ENCODE measurements at regions not wholly inside any gene's neighbourhood (a gene's known extent, or its start where the extent isn't known, plus 50 kb on each side); places are given as distances from the start of the nearest gene placed in this dataset.
"Not testable (repeated sequence)": the region's sequence is repeated elsewhere in the genome, so short reads cannot be mapped to it uniquely, and the experiment has no call there.

DNA sequence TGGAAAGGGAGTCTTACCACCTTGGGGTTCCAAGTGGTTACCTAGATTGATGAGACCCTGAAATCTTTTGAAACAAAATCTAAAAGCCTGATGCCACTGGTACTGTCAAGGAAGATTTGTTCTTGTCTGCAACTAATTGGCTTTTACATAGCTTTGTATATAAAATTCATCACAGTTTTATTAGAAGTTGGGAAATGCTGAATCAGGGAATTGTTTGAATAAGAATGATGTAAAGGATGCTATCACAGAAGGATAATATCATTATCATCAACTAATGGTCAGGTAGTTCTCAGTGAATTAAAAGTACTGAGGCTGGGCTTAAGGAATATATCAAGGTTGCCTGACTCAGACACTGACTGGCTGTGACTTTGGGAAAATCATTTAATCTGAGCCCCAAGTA, 248.3 kb upstream of the STXBP6 start:
- no peak for DNase-seq (ENCODE audit: low spot score)
- Mint-ChIP-seq H3K36me3 (ENCODE audit: low read depth) (no peaks in the 10 kb centered on the region), H3K4me3 (no peak overlapping the region)

DNA sequence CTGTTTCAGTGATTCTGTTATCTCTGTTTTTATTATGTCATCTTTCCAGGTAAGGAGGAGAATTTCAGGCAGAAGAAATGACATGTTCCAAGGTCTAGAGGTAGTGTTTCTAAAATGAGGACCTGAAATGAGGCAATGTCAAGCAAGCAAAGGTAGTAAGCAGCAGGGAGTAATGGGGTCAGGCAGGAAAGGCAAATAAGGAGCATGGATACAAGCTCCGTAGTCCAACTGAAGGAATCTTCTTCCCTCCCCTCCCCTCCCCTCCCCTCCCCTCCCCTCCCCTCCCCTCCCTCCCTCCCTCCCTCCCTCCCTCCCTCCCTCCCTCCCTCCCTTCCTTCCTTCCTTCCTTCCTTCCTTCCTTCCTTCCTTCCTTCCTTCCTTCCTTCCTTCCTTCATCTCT, 240.2 kb upstream of the STXBP6 start:
- not testable (repeated sequence) for H3K36me3 Mint-ChIP-seq (ENCODE audit: low read depth); H3K27ac Mint-ChIP-seq; DNase-seq (ENCODE audit: low spot score); H3K9me3 Mint-ChIP-seq; H3K4me1 Mint-ChIP-seq (ENCODE audit: low read depth); H3K4me3 Mint-ChIP-seq; H3K27me3 Mint-ChIP-seq (ENCODE audit: low read depth)

More for the DNA sequence above, 248.3 kb upstream of the STXBP6 start:
- Mint-ChIP-seq H3K4me1 (ENCODE audit: low read depth) (no peaks in the 10 kb centered on the region), H3K27me3 (ENCODE audit: low read depth) (no peaks in the 10 kb centered on the region), H3K27ac (no peak overlapping the region), H3K9me3 (no peaks in the 10 kb centered on the region)

DNA sequence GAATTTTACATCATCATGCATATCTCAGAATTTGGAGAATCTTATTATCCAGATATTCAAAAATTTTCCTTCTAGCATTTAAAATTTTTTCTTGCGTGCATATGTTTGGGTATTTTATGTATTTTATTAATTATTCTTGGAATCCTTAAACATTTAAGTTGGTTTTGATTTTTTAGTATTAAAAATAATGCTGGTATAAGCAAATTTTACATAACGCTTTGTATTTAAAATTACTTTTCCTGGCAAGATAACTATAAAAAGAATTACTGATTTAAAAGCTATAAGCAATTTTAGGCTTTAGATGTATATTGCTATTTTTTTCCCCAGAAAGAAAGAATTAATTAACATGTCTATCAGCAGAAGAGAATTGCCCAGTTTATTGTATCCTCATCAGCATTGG, 224.6 kb upstream of the STXBP6 start:
- no peaks in the 10 kb centered on the region for H3K4me1 Mint-ChIP-seq (ENCODE audit: low read depth)

DNA sequence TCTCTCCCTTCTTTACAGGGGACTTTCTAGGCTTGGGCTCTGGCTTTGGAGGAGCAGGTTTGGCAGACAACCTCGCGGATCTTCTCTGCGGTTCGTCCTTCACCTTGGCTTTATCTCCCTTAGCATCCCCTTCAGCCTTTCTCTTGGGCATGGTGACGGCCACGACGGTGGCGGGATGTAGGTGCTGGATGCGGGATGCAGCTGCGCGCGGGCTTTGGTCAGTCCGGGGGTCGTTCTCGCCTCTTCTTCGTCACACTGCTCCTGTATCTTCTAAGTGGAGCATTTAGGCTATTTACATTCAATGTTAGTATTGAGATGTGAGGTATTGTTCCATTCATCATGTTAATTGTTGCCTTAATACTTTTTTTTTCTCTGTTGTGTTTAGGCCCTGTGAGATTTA, 217.2 kb upstream of the STXBP6 start:
- no peaks in the 10 kb centered on the region for H3K4me1 Mint-ChIP-seq (ENCODE audit: low read depth)
- no peak overlapping the region for H3K27ac Mint-ChIP-seq
- no peak for DNase-seq (ENCODE audit: low spot score)
- H3K36me3 Mint-ChIP-seq (ENCODE audit: low read depth) = no peaks in the 10 kb centered on the region
- no peaks in the 10 kb centered on the region for H3K9me3 Mint-ChIP-seq
- no peaks in the 10 kb centered on the region for H3K27me3 Mint-ChIP-seq (ENCODE audit: low read depth)
- H3K4me3 Mint-ChIP-seq = no peak overlapping the region

More for the DNA sequence above, 224.6 kb upstream of the STXBP6 start:
- Mint-ChIP-seq H3K36me3 (ENCODE audit: low read depth) (no peaks in the 10 kb centered on the region), H3K4me3 (no peak overlapping the region), H3K27me3 (ENCODE audit: low read depth) (no peaks in the 10 kb centered on the region), H3K9me3 (no peaks in the 10 kb centered on the region), H3K27ac (no peak overlapping the region)
- DNase-seq (ENCODE audit: low spot score) = no peak

GRCh38 chr14:25259470-25259869, 209.5 kb upstream of the STXBP6 start:
- no peak for DNase-seq (ENCODE audit: low spot score)
- no peak overlapping the region for H3K27ac Mint-ChIP-seq
- no peak overlapping the region for H3K4me3 Mint-ChIP-seq
- H3K36me3 Mint-ChIP-seq (ENCODE audit: low read depth) = no peaks in the 10 kb centered on the region
- peaks cover 4% of the 10 kb centered on the region for H3K9me3 Mint-ChIP-seq
- H3K4me1 Mint-ChIP-seq (ENCODE audit: low read depth) = no peaks in the 10 kb centered on the region
- H3K27me3 Mint-ChIP-seq (ENCODE audit: low read depth) = no peaks in the 10 kb centered on the region

DNA sequence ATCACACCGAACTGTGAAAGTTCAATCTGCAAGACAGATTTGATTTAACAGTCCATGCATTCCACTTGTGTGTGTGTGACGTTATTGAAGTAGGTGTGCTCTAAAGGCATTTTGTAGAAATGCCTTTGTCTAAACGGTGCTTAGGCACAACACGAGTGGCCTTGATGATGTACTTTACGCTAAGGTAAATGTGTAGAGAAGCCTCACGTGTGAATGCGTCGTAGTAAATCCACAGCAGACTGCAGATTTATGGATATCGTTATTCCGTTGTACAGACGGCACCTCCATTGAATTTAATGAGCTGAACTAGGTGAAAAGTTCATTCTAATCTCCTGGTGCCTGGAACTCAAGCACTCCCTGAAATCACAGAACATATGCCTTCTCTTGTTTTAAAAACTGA, 202.8 kb upstream of the STXBP6 start:
- Mint-ChIP-seq H3K27ac (no peak overlapping the region), H3K4me3 (no peak overlapping the region), H3K9me3 (peaks cover 8% of the 10 kb centered on the region), H3K36me3 (ENCODE audit: low read depth) (no peaks in the 10 kb centered on the region), H3K4me1 (ENCODE audit: low read depth) (no peaks in the 10 kb centered on the region), H3K27me3 (ENCODE audit: low read depth) (no peaks in the 10 kb centered on the region)
- no peak for DNase-seq (ENCODE audit: low spot score)

DNA sequence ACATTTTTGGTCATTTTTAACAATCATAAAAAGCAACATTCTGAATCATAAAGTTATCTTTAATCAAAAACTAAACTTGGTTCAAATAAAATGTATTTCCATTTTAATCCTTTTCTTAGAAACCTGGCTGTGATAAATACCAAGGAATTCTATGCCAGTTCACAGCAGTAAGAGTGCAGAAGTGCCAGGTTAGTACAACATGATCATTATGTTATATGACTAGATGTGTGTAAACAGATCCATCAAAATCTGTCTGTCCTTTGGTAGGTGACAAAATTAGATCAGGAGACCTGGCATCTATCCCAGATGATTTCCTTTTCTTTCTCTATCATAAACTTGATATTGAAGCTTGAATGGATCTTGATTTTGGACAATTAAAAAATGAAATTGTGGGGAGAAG, 200.6 kb upstream of the STXBP6 start:
- DNase-seq (ENCODE audit: low spot score) = no peak
- no peak overlapping the region for H3K27ac Mint-ChIP-seq
- H3K9me3 Mint-ChIP-seq = peaks cover 8% of the 10 kb centered on the region
- H3K4me3 Mint-ChIP-seq = no peak overlapping the region
- no peaks in the 10 kb centered on the region for H3K27me3 Mint-ChIP-seq (ENCODE audit: low read depth)
- H3K4me1 Mint-ChIP-seq (ENCODE audit: low read depth) = no peaks in the 10 kb centered on the region
- H3K36me3 Mint-ChIP-seq (ENCODE audit: low read depth) = no peaks in the 10 kb centered on the region

- Mint-ChIP-seq H3K27me3 (ENCODE audit: low read depth) (no peaks in the 10 kb centered on the region), H3K27ac (no peak overlapping the region), H3K36me3 (ENCODE audit: low read depth) (no peaks in the 10 kb centered on the region), H3K4me3 (no peak overlapping the region), H3K4me1 (ENCODE audit: low read depth) (no peaks in the 10 kb centered on the region), H3K9me3 (no peaks in the 10 kb centered on the region)
- no peak for DNase-seq (ENCODE audit: low spot score)
Observed at GRCh38 chr14:25247609-25248008, 197.7 kb upstream of the STXBP6 start.

- H3K4me3 Mint-ChIP-seq = no peak overlapping the region
- H3K9me3 Mint-ChIP-seq = no peaks in the 10 kb centered on the region
- H3K27me3 Mint-ChIP-seq (ENCODE audit: low read depth) = no peaks in the 10 kb centered on the region
- H3K4me1 Mint-ChIP-seq (ENCODE audit: low read depth) = no peaks in the 10 kb centered on the region
- H3K27ac Mint-ChIP-seq = no peak overlapping the region
- H3K36me3 Mint-ChIP-seq (ENCODE audit: low read depth) = no peaks in the 10 kb centered on the region
- no peak for DNase-seq (ENCODE audit: low spot score)
Observed at GRCh38 chr14:25246751-25247150, 196.8 kb upstream of the STXBP6 start.

DNA sequence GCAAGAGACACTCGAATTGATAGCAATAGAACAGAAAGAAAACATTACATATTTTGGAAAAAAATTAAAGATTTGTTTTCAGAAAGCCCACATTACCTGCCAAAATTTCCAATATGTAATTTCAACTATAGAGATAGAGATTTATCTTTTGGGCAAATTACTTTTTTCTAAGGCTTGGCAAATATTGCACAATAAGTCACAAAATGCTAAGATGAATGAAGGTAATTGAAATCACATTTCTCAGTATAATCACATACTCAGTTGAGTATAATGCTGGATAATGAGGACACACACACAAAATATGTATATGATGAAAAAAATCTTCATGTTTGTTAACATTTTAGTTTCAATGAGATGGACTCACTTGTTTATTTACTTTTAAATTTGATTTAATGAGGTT, 189.2 kb upstream of the STXBP6 start:
- H3K27me3 Mint-ChIP-seq (ENCODE audit: low read depth) = no peaks in the 10 kb centered on the region
- H3K4me1 Mint-ChIP-seq (ENCODE audit: low read depth) = no peaks in the 10 kb centered on the region
- H3K27ac Mint-ChIP-seq = no peak overlapping the region
- no peak for DNase-seq (ENCODE audit: low spot score)
- no peaks in the 10 kb centered on the region for H3K9me3 Mint-ChIP-seq
- no peaks in the 10 kb centered on the region for H3K36me3 Mint-ChIP-seq (ENCODE audit: low read depth)
- H3K4me3 Mint-ChIP-seq = no peak overlapping the region

- no peak for DNase-seq (ENCODE audit: low spot score)
- Mint-ChIP-seq H3K27ac (no peak overlapping the region), H3K4me3 (no peak overlapping the region), H3K9me3 (no peaks in the 10 kb centered on the region), H3K36me3 (ENCODE audit: low read depth) (no peaks in the 10 kb centered on the region), H3K27me3 (ENCODE audit: low read depth) (no peaks in the 10 kb centered on the region), H3K4me1 (ENCODE audit: low read depth) (no peaks in the 10 kb centered on the region)
Observed at GRCh38 chr14:25237845-25238244, 187.9 kb upstream of the STXBP6 start.

- no peak for DNase-seq (ENCODE audit: low spot score)
- Mint-ChIP-seq H3K9me3 (no peaks in the 10 kb centered on the region), H3K4me1 (ENCODE audit: low read depth) (no peaks in the 10 kb centered on the region), H3K27me3 (ENCODE audit: low read depth) (no peaks in the 10 kb centered on the region), H3K4me3 (no peak overlapping the region), H3K27ac (no peak overlapping the region), H3K36me3 (ENCODE audit: low read depth) (no peaks in the 10 kb centered on the region)
Observed at GRCh38 chr14:25233613-25234012, 183.7 kb upstream of the STXBP6 start.

GRCh38 chr14:25231004-25231403, 181.1 kb upstream of the STXBP6 start:
- Mint-ChIP-seq H3K27me3 (ENCODE audit: low read depth) (no peaks in the 10 kb centered on the region), H3K4me1 (ENCODE audit: low read depth) (no peaks in the 10 kb centered on the region), H3K27ac (no peak overlapping the region), H3K9me3 (no peaks in the 10 kb centered on the region), H3K36me3 (ENCODE audit: low read depth) (no peaks in the 10 kb centered on the region), H3K4me3 (no peak overlapping the region)
- no peak for DNase-seq (ENCODE audit: low spot score)

GRCh38 chr14:25226214-25226613, 176.3 kb upstream of the STXBP6 start:
- Mint-ChIP-seq H3K9me3 (no peaks in the 10 kb centered on the region), H3K27ac (no peak overlapping the region), H3K4me3 (no peak overlapping the region), H3K4me1 (ENCODE audit: low read depth) (no peaks in the 10 kb centered on the region), H3K27me3 (ENCODE audit: low read depth) (no peaks in the 10 kb centered on the region), H3K36me3 (ENCODE audit: low read depth) (no peaks in the 10 kb centered on the region)
- no peak for DNase-seq (ENCODE audit: low spot score)

DNA sequence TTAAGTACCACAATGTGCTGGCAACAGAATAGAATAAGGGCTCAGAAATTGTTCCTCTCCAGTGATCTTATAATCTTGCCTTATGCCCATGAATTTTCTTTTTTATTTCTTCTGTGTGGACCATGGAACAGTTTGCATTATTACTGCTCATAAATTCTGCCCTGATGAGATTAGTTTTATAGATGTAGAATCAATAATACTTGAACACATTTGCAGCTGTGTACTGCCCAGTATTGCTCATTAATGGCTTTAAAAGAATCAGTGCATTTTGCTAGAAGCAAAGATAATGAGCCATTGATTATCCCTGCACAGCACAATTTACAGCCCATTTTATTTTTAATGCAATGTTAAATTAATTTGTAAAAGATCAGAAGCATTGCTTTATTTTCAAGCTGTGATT, 172.3 kb upstream of the STXBP6 start:
- H3K9me3 Mint-ChIP-seq = no peaks in the 10 kb centered on the region
- DNase-seq (ENCODE audit: low spot score) = no peak
- no peaks in the 10 kb centered on the region for H3K4me1 Mint-ChIP-seq (ENCODE audit: low read depth)
- no peaks in the 10 kb centered on the region for H3K27me3 Mint-ChIP-seq (ENCODE audit: low read depth)
- H3K36me3 Mint-ChIP-seq (ENCODE audit: low read depth) = no peaks in the 10 kb centered on the region
- H3K4me3 Mint-ChIP-seq = no peak overlapping the region
- no peak overlapping the region for H3K27ac Mint-ChIP-seq
